ENCODE measurements at regions not wholly inside any gene's neighbourhood (a gene's known extent, or its start where the extent isn't known, plus 50 kb on each side); places are given as distances from the start of the nearest gene placed in this dataset.

DNA sequence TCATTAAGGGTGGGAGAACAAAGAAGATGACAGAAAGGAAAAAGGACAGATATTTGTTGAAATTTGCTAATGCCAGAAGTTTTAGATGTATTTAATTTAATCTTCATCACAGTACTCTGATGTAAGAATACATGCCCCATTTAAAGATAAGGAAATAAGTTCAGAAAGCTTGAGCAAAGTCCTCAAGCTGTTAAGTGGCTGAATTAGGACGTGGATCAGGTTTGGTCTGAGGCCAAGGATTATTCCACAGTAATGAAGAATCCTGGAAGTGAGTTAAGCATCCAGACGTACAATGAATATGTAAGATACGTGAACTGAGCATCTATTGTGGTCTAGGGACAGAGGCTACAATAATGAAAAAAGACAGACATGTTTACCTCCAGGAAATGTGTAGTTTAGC lies 671.3 kb downstream of the PRELID2 start:
- Histone ChIP-seq H3K4me3 (ENCODE audit: control insufficient read depth in 2 of 3, extremely low read depth in 1 of 3, insufficient read depth in 2 of 3, low read depth in 1 of 3, low read length in 3 of 3) (no peak overlapping the region), H3K9ac (ENCODE audit: control insufficient read depth, extremely low read depth, insufficient read depth, low read length) (no peak overlapping the region), H4K20me1 (ENCODE audit: control insufficient read depth, extremely low read depth, insufficient read depth, low read length) (no peaks in the 10 kb centered on the region), H3K4me2 (ENCODE audit: control insufficient read depth, extremely low read depth, insufficient read depth, low read depth, low read length) (no peak overlapping the region), H3K79me2 (ENCODE audit: control insufficient read depth, insufficient read depth, low read length) (no peaks in the 10 kb centered on the region), H3K9me3 (ENCODE audit: control insufficient read depth, low read depth, low read length) (no peaks in the 10 kb centered on the region), H3K4me1 (ENCODE audit: control insufficient read depth, extremely low read depth, insufficient read depth, low read length) (no peaks in the 10 kb centered on the region), H3K36me3 (ENCODE audit: control insufficient read depth in 2 of 2, extremely low read depth in 1 of 2, insufficient read depth in 2 of 2, low read length in 2 of 2) (no peaks in the 10 kb centered on the region), H3K27me3 (ENCODE audit: control insufficient read depth, extremely low read depth, insufficient read depth, low read length) (no peaks in the 10 kb centered on the region), H2AFZ (ENCODE audit: control insufficient read depth, low read length) (no peak overlapping the region), H3K9me1 (ENCODE audit: control insufficient read depth, extremely low read depth, insufficient read depth, low read length) (no peaks in the 10 kb centered on the region), H3K27ac (ENCODE audit: control insufficient read depth, insufficient read depth, low read length) (no peak overlapping the region)
- TF ChIP-seq, protein P1, sequence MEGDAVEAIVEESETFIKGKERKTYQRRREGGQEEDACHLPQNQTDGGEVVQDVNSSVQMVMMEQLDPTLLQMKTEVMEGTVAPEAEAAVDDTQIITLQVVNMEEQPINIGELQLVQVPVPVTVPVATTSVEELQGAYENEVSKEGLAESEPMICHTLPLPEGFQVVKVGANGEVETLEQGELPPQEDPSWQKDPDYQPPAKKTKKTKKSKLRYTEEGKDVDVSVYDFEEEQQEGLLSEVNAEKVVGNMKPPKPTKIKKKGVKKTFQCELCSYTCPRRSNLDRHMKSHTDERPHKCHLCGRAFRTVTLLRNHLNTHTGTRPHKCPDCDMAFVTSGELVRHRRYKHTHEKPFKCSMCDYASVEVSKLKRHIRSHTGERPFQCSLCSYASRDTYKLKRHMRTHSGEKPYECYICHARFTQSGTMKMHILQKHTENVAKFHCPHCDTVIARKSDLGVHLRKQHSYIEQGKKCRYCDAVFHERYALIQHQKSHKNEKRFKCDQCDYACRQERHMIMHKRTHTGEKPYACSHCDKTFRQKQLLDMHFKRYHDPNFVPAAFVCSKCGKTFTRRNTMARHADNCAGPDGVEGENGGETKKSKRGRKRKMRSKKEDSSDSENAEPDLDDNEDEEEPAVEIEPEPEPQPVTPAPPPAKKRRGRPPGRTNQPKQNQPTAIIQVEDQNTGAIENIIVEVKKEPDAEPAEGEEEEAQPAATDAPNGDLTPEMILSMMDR (optimal IDR thresholded peaks at IDR 0.05 in 1 of 3, IDR thresholded peaks at IDR 0.05 in 1 of 3, conservative IDR thresholded peaks at IDR 0.05 in 1 of 3; ENCODE audit: extremely low read depth in 1 of 3, insufficient read depth in 2 of 3, low read length in 3 of 3), result no peak
- no peak for TF ChIP-seq EZH2 (IDR thresholded peaks at IDR 0.05; ENCODE audit: low read length)
- FAIRE-seq, result no peak
- dilution Hi-C loops (cut with MboI; ENCODE audit: extremely low pct_ligation_motif_present, low sequenced_read_pairs), result no loop called here
- no peak for DNase-seq (ENCODE audit: low read depth, low spot score)

DNA sequence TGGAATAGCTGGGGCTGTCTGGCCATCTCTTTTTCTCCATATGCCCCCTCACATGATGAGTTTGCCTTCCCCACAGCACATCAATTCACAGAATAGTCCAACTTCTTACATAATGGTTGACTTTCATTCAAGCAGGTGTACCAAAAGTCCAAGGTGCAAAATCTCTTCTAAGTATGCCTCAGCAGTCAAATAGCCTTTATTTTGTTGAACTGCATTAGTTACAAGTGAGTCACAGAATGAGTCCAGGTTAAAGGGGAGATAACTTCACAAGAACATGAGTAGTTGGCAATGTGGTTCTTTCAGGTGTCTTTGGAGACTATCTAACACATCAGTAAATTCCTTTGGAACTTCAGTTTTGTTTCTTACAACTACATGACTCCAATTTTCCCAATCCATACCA lies 672.5 kb downstream of the PRELID2 start:
- no peaks in the 10 kb centered on the region for H3K79me2 ChIP-seq (ENCODE audit: control insufficient read depth, insufficient read depth, low read length)
- H3K4me1 ChIP-seq (ENCODE audit: control insufficient read depth, extremely low read depth, insufficient read depth, low read length), result no peaks in the 10 kb centered on the region
- TF ChIP-seq EZH2 (IDR thresholded peaks at IDR 0.05; ENCODE audit: low read length), result no peak
- TF ChIP-seq, protein P1 (optimal IDR thresholded peaks at IDR 0.05 in 1 of 3, IDR thresholded peaks at IDR 0.05 in 1 of 3, conservative IDR thresholded peaks at IDR 0.05 in 1 of 3; ENCODE audit: extremely low read depth in 1 of 3, insufficient read depth in 2 of 3, low read length in 3 of 3), result no peak
- H3K9ac ChIP-seq (ENCODE audit: control insufficient read depth, extremely low read depth, insufficient read depth, low read length), result no peak overlapping the region
- H2AFZ ChIP-seq (ENCODE audit: control insufficient read depth, low read length), result no peak overlapping the region
- dilution Hi-C loops (cut with MboI; ENCODE audit: extremely low pct_ligation_motif_present, low sequenced_read_pairs), result no loop called here
- no peak overlapping the region for H3K4me3 ChIP-seq (ENCODE audit: control insufficient read depth in 2 of 3, extremely low read depth in 1 of 3, insufficient read depth in 2 of 3, low read depth in 1 of 3, low read length in 3 of 3)
- FAIRE-seq (no peak), DNase-seq (ENCODE audit: low read depth, low spot score) (no peak)
- H4K20me1 ChIP-seq (ENCODE audit: control insufficient read depth, extremely low read depth, insufficient read depth, low read length), result no peaks in the 10 kb centered on the region
- H3K36me3 ChIP-seq (ENCODE audit: control insufficient read depth in 2 of 2, extremely low read depth in 1 of 2, insufficient read depth in 2 of 2, low read length in 2 of 2), result no peaks in the 10 kb centered on the region
- H3K27me3 ChIP-seq (ENCODE audit: control insufficient read depth, extremely low read depth, insufficient read depth, low read length), result no peaks in the 10 kb centered on the region
- no peaks in the 10 kb centered on the region for H3K9me3 ChIP-seq (ENCODE audit: control insufficient read depth, low read depth, low read length)
- H3K9me1 ChIP-seq (ENCODE audit: control insufficient read depth, extremely low read depth, insufficient read depth, low read length), result no peaks in the 10 kb centered on the region
- no peak overlapping the region for H3K27ac ChIP-seq (ENCODE audit: control insufficient read depth, insufficient read depth, low read length)
- no peak overlapping the region for H3K4me2 ChIP-seq (ENCODE audit: control insufficient read depth, extremely low read depth, insufficient read depth, low read depth, low read length)

All from keratinocyte (primary cell).